ENCODE measurements at regions not wholly inside any gene's neighbourhood (a gene's known extent, or its start where the extent isn't known, plus 50 kb on each side); places are given as distances from the start of the nearest gene placed in this dataset.
"Not testable (repeated sequence)": the region's sequence is repeated elsewhere in the genome, so short reads cannot be mapped to it uniquely, and the experiment has no call there.

GRCh38 chr1:104973516-104973915, 1223.8 kb downstream of the AMY1C start:
- no peak for DNase-seq (ENCODE audit: low spot score)

- DNase-seq (ENCODE audit: low spot score), result no peak
Observed at GRCh38 chr1:104979651-104980050, 1230.0 kb downstream of the AMY1C start.

- DNase-seq (ENCODE audit: low spot score), result no peak
Observed at GRCh38 chr1:104987210-104987609, 1237.5 kb downstream of the AMY1C start.

- DNase-seq (ENCODE audit: low spot score), result no peak
Observed at GRCh38 chr1:104989012-104989411, 1239.3 kb downstream of the AMY1C start.

GRCh38 chr1:104991702-104992101, 1242.0 kb downstream of the AMY1C start:
- no peak for DNase-seq (ENCODE audit: low spot score)

DNA sequence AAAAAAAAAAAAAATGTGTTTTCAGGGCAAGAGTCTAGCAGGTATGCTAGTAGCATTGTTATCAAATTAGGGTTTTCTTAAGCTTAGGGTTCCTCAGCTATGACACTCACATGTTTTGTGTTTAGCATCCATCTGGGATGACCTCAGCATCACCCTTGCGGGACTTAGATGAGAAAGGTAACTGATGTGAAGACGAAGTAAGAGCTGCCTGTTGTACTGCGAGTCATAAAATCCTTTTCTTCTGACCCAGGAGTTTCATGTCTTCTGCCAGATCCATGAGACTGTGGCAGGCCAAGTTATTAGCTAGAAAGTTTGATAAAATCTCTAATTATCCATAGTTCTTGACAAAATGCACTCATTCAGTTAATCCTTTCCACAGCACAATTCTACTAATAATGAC, 1251.1 kb downstream of the AMY1C start:
- no peak for DNase-seq (ENCODE audit: low spot score)

DNA sequence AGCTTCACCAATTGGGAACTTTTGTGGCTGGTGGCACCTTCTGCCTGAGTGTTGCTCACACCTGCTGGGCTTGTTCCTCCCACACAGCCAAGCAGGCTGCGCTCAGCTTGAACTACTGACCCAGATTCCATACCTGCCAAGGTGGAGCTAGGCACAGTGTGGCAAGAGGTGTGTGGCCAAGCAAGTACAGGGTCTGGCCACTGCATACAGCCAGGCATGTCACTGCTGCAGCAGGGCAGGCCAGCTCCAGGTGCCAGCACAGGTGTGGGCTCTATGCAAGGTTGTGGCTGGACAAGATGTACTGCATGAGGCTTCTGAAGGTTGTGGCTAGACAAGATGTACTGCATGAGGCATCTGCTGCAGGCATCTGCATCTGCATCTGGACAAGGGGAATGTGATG, 1254.8 kb downstream of the AMY1C start:
- no peak for DNase-seq (ENCODE audit: low spot score)

DNA sequence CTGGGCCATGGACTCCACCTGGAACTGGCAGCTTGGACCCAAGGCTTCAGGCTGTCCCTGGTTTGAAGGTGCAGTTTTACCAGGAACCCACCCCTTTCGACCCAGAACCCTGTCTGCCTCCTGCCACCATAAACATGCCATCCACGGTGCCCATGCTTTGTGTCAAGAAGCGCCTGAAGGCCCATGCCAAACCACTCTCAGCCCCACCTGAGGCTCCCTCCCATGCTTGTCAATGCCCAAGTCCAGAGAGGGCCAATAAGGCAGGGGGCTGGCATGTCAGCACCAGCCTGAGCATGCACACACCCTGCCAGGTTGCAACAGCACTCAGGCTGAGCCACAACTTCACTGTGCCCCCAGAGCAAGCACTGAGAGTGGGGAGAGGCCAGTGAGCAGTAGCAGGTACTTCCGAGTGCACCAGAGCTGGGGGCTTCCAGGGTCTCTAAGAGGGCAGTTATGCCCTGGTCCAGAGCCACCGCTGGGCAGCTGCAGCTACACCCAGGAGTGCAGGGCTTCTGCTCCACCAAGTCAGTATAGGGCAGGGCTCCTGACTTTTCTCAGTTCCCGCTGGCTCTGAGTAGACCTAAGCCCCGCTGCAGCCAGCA, 1256.0 kb downstream of the AMY1C start:
- DNase-seq (ENCODE audit: low spot score), result no peak

- DNase-seq (ENCODE audit: low spot score), result no peak
Observed at GRCh38 chr1:105017587-105017986, 1267.9 kb downstream of the AMY1C start.

- DNase-seq (ENCODE audit: low spot score), result no peak
Observed at GRCh38 chr1:105023719-105024118, 1274.0 kb downstream of the AMY1C start.

GRCh38 chr1:105027838-105028471, 1278.3 kb downstream of the AMY1C start:
- no peak for DNase-seq (ENCODE audit: low spot score)

DNA sequence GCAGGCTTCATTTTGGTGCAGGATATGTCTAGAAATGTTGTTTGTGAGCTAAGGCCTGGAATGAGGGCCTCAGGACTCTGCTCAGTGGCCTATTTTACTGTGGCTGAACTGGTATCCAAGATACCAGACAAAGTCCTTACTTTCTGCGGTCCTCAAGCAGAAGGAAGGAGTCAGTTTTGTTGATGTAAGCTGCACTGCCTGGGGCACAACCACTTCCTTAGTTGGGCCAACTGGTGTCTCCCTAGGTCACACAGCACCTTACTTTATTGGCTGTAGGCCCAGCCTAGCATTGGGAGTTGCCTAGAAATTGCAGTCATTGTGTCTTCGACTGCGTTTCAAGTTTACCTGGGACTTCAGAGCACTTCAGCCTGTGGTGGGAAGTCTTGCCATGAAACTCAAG, 1322.7 kb downstream of the AMY1C start:
- DNase-seq (ENCODE audit: low spot score), result no peak

- no peak for DNase-seq (ENCODE audit: low spot score)
Observed at GRCh38 chr1:105072850-105073249, 1323.2 kb downstream of the AMY1C start.

DNA sequence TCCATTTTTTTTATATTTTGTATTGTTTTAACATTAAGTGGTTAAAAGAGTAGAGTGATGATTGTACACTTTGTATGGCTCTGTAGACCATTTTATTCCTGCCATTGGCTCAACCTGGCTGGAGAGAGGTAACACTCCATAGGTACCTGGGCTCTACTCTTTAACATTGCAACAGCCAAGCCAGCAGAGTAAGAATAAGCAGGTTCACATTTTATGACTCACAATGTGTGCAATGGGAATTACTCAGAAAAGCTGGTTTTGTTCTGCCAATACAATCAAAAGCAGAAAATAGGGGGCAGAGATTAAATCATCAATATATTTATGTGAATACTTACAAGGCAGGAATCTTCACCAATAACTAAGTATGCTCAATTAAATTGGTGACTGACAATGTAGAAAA, 1324.0 kb downstream of the AMY1C start:
- DNase-seq (ENCODE audit: low spot score), result no peak

GRCh38 chr1:105083611-105084010, 1333.9 kb downstream of the AMY1C start:
- no peak for DNase-seq (ENCODE audit: low spot score)

DNA sequence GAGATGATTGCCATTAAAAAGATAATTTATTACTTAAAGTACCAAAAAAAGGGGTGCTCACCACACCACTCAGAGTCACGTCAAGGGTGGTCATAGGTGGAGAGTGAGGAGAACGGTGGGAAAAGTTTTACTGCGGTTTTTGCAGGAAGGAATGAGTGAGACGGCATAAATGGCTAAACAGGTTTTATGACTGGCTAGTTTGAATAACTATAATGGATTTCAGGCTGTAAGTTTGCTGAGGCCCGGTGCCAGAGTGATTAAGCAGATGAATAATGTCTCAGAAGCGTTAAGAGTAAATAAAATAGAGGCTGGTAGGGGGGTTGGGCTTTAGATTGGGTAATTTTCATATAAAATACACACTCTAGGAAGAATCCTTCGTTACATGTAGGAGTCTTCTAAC, 1337.8 kb downstream of the AMY1C start:
- DNase-seq (ENCODE audit: low spot score), result no peak

DNA sequence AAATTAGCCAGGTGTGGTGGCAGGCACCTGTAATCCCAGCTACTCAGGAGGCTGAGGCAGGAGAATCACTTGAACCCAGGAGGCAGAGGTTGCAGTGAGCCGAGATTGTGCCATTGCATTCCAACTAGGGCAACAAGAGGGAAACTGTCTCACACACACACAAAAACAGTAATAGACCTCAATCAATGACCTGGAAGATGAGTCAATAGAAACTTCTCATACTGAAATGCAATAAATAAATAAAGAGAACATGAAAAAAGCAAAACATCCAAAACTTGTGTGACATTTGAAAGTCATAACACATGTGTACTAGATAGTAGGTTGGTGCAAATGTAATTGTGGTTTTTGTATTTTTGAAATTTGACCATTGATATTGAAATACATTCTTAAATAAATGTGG, 1338.5 kb downstream of the AMY1C start:
- DNase-seq (ENCODE audit: low spot score), result no peak

- not testable (repeated sequence) for DNase-seq (ENCODE audit: low spot score)
Observed at GRCh38 chr1:105093893-105094292, 1344.2 kb downstream of the AMY1C start.

DNA sequence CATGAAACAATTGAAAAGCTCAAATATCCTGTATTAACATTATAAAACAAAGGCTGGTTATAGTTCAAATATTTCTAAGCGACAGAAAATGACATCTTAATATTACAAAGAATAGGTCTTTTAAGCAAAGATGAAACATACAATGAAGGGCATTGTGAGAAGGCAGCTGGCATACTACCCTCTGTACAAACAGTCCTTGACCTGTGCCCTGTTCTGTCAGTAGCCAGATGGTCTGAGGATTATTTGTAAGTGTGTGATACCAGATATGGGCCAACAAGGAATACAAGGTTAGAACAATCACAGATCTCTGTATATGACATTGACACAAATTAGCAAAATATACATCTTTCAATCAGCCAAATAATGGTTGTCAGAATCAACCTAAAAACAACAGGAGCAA, 1350.4 kb downstream of the AMY1C start:
- no peak for DNase-seq (ENCODE audit: low spot score)

GRCh38 chr1:105101261-105101660, 1351.6 kb downstream of the AMY1C start:
- no peak for DNase-seq (ENCODE audit: low spot score)

- no peak for DNase-seq (ENCODE audit: low spot score)
Observed at GRCh38 chr1:105102371-105102770, 1352.7 kb downstream of the AMY1C start.

DNA sequence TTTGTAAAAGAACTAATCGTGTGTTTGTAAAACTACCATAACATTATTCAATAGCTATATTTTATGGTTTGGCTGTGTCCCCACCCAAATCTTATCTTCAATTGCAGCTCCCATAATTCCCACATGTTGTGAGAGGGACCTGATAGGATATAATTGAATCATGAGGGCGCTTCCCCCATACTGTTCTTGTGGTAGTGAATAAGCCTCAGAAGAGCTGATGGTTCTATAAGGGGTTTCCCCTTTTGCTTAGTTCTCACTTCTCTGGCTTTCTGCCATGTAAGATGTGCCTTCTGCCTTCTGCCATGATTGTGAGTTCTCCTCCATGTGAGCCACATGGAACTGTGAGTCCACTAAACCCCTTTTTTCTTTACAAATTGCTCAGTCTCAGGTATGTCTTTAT, 1372.3 kb downstream of the AMY1C start:
- no peak for DNase-seq (ENCODE audit: low spot score)

DNA sequence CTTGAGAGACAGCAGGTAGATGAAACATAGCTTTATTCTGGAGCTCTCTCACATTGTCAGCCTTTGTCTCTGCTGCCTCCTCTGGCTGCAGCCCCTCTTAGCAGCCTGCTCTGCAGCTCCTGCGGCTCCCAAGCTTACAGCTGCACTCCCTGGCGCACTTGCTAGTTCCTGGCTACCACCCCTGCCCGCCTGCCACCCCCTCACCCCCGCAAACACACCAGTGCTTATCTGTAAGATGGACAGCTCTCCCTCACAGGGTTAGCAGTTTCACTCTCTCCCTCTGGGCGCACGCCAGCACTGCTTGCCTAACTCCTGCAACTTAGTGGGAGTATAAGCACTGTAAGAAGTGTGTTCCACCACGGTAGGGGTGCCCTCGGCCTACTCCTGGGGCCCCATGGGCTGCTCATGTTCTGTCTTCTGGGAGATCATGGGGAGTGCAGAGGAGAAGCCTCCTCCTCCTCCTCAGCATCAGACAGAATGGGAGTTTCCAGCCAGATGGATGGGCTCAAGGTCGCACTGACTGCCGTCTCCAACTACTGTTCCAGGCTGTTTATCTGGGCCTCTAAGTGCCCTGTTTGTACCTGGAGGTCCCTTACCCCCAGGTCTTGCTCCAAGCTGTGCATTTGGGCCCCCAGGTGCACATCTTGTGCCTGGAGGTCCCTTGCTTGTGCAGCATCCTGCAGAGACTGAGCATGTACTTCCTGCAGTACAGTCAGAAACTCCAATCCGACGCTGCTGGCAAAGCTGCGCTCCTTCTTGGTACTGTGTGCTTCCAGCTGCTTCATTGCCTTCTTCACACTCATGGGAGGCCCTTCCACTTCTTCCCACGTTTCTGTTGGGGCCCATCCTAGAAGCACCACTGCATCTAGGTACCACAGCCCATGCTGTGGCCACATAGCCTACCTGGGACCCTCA, 1388.1 kb downstream of the AMY1C start:
- DNase-seq (ENCODE audit: low spot score), result peak; percentile 12
